ENCODE measurements at regions not wholly inside any gene's neighbourhood (a gene's known extent, or its start where the extent isn't known, plus 50 kb on each side); places are given as distances from the start of the nearest gene placed in this dataset.
"Not testable (repeated sequence)": the region's sequence is repeated elsewhere in the genome, so short reads cannot be mapped to it uniquely, and the experiment has no call there.

- no peak for DNase-seq (ENCODE audit: low read depth, low spot score)
Observed at GRCh38 chr7:39758234-39758970, 135.0 kb downstream of the RALA start.

GRCh38 chr7:39761449-39761848 is 138.1 kb downstream of the RALA start:
- no peak for DNase-seq (ENCODE audit: low read depth, low spot score)

- not testable (repeated sequence) for DNase-seq (ENCODE audit: low read depth, low spot score)
Observed at GRCh38 chr7:39762466-39762865, 139.1 kb downstream of the RALA start.

- DNase-seq (ENCODE audit: low read depth, low spot score) = peak; percentile 20
Observed at GRCh38 chr7:39762881-39763280, 139.5 kb downstream of the RALA start.

- not testable (repeated sequence) for DNase-seq (ENCODE audit: low read depth, low spot score)
Observed at GRCh38 chr7:39765833-39766232, 142.5 kb downstream of the RALA start.

- not testable (repeated sequence) for DNase-seq (ENCODE audit: low read depth, low spot score)
Observed at GRCh38 chr7:39768439-39768838, 145.1 kb downstream of the RALA start.

GRCh38 chr7:39774341-39774851 is 151.0 kb downstream of the RALA start:
- DNase-seq (ENCODE audit: low read depth, low spot score) = not testable (repeated sequence)

- DNase-seq (ENCODE audit: low read depth, low spot score) = not testable (repeated sequence)
Observed at GRCh38 chr7:39781557-39781956, 158.2 kb downstream of the RALA start.

- DNase-seq (ENCODE audit: low read depth, low spot score) = not testable (repeated sequence)
Observed at GRCh38 chr7:39786440-39786839, 163.1 kb downstream of the RALA start.

GRCh38 chr7:39791035-39791434 is 159.0 kb upstream of the CDK13 start:
- DNase-seq (ENCODE audit: low read depth, low spot score) = not testable (repeated sequence)

- not testable (repeated sequence) for DNase-seq (ENCODE audit: low read depth, low spot score)
Observed at GRCh38 chr7:39791911-39792310, 158.1 kb upstream of the CDK13 start.

- DNase-seq (ENCODE audit: low read depth, low spot score) = not testable (repeated sequence)
Observed at GRCh38 chr7:39793026-39793425, 157.0 kb upstream of the CDK13 start.

GRCh38 chr7:39793851-39794250 is 156.2 kb upstream of the CDK13 start:
- DNase-seq (ENCODE audit: low read depth, low spot score) = not testable (repeated sequence)

- not testable (repeated sequence) for DNase-seq (ENCODE audit: low read depth, low spot score)
Observed at GRCh38 chr7:39796947-39797346, 153.1 kb upstream of the CDK13 start.

- not testable (repeated sequence) for DNase-seq (ENCODE audit: low read depth, low spot score)
Observed at GRCh38 chr7:39798077-39798476, 152.0 kb upstream of the CDK13 start.

- no peak for DNase-seq (ENCODE audit: low read depth, low spot score)
Observed at GRCh38 chr7:39808796-39809481, 141.1 kb upstream of the CDK13 start.

- no peak for DNase-seq (ENCODE audit: low read depth, low spot score)
Observed at GRCh38 chr7:39810204-39810642, 139.8 kb upstream of the CDK13 start.

- DNase-seq (ENCODE audit: low read depth, low spot score) = no peak
Observed at GRCh38 chr7:39810710-39811109, 139.3 kb upstream of the CDK13 start.

- peak; percentile 48 for DNase-seq (ENCODE audit: low read depth, low spot score)
Observed at GRCh38 chr7:39811161-39811614, 138.9 kb upstream of the CDK13 start.

GRCh38 chr7:39816462-39817060 is 133.5 kb upstream of the CDK13 start:
- no peak for DNase-seq (ENCODE audit: low read depth, low spot score)

- DNase-seq (ENCODE audit: low read depth, low spot score) = no peak
Observed at GRCh38 chr7:39819514-39819913, 130.5 kb upstream of the CDK13 start.

Measured in astrocyte of the hippocampus (primary cell).